HepG2 (cell line): ENCODE measurements at regions not wholly inside any gene's neighbourhood (a gene's known extent, or its start where the extent isn't known, plus 50 kb on each side); places are given as distances from the start of the nearest gene placed in this dataset.

ENCODE experiments used
- ATAC-seq: fragments of 200-7000 bp; cut with Tn5 transposase; 3 replicates; pipeline ENCODE4 v1.9.1; 2020; ENCODE audit warnings: mild to moderate bottlenecking, moderate library complexity
- BruUV-seq: library from RNA; stranded (reverse); fragments of 400-500 nt; replicated peaks from 2 replicates; lab custom pipeline; 2021; lab: Mats Ljungman, UMichigan
- CTCF ChIA-PET: fragments of 300-600 bp; formaldehyde crosslinking; extraction: SDS; loops from one replicate; lab custom pipeline; 2021; ENCODE audit warnings: low total read pairs, inconsistent platforms, low intra/inter-chr PET ratio; lab: Yijun Ruan, JAX
- POLR2A ChIA-PET: fragments of 350-600 bp; sonication (Branson Sonifier 250); formaldehyde crosslinking; loops from one replicate; lab custom pipeline; 2020; ENCODE audit warnings: antibody characterized with exemption, inconsistent platforms; lab: Yijun Ruan, JAX
- DNase-seq: peaks from one replicate; pipeline ENCODE4 v3.0.0-alpha.2; 2015; ENCODE audit warnings: low spot score
- FAIRE-seq: peaks from 3 replicates; lab custom pipeline; 2011; peaks lifted over from hg19 to GRCh38; lab: Jason Lieb, UNC
- H2AFZ ChIP-seq: one replicate; pipeline ENCODE4 v1.6.1; 2011; ENCODE audit warnings: low read length, inconsistent platforms
- H3K27ac ChIP-seq: fragments of 300-600 bp; 3 replicates; pipeline ENCODE4 v1.8.0; 2011; ENCODE audit warnings: mixed run types, mild to moderate bottlenecking, mixed read lengths, low read length, inconsistent platforms; ENCODE audit not compliant: insufficient read depth; ENCODE audit errors: extremely low read length
- H3K27me3 ChIP-seq, 2 experiments: fragments of 200-600 bp in 1 of 2; 2 replicates in 1 of 2; 3 replicates in 1 of 2; pipeline versions ENCODE4 v1.6.0 to v1.8.0; 2011; ENCODE audit warnings: low read length in 2 of 2, mild to moderate bottlenecking in 2 of 2, moderate library complexity in 2 of 2, inconsistent platforms in 1 of 2; ENCODE audit not compliant: insufficient read depth in 2 of 2, control insufficient read depth in 1 of 2
- H3K36me3 ChIP-seq, 2 experiments: fragments of 200-600 bp in 1 of 2; replicated peaks in 1 of 2; 2 replicates in 1 of 2; 3 replicates in 1 of 2; pipeline versions ENCODE4 v1.5.1 to v1.8.0; 2011; ENCODE audit warnings: low read length in 2 of 2, inconsistent platforms in 1 of 2; ENCODE audit not compliant: insufficient read depth in 2 of 2, control insufficient read depth in 1 of 2
- H3K4me1 ChIP-seq: 2 replicates; pipeline ENCODE4 v1.5.1; 2012; ENCODE audit warnings: low read length, inconsistent platforms; ENCODE audit not compliant: insufficient read depth
- H3K4me2 ChIP-seq: 2 replicates; pipeline ENCODE4 v1.6.0; 2011; ENCODE audit warnings: low read depth, low read length, inconsistent platforms
- H3K4me3 ChIP-seq, 3 experiments: fragments of 200-600 bp in 1 of 3; sonication (generic), shearing (Covaris generic) in 1 of 3; replicated peaks in 1 of 3; 2 replicates each; pipeline ENCODE4 v1.5.1; 2011 to 2016; ENCODE audit warnings: low read length in 3 of 3, inconsistent platforms in 2 of 3, low read depth in 2 of 3, mild to moderate bottlenecking in 2 of 3, control low read depth in 1 of 3, mixed read lengths in 1 of 3; ENCODE audit not compliant: insufficient read depth in 1 of 3
- H3K79me2 ChIP-seq: one replicate; pipeline ENCODE4 v1.6.1; 2011; ENCODE audit warnings: low read length, inconsistent platforms; ENCODE audit not compliant: insufficient read depth
- H3K9ac ChIP-seq: 2 replicates; pipeline ENCODE4 v1.6.0; 2011; ENCODE audit warnings: mild to moderate bottlenecking, low read depth, low read length, inconsistent platforms; ENCODE audit not compliant: insufficient read depth
- H3K9me3 ChIP-seq: 2 replicates; pipeline ENCODE4 v1.5.1; 2012; ENCODE audit warnings: mild to moderate bottlenecking, low read length
- H4K20me1 ChIP-seq: 2 replicates; pipeline ENCODE4 v1.6.0; 2011; ENCODE audit warnings: inconsistent platforms, mild to moderate bottlenecking, low read length, moderate library complexity; ENCODE audit not compliant: insufficient read depth
- ASH2L ChIP-seq: fragments of 300-600, 200-600 bp; sonication (generic); IDR thresholded peaks from 2 replicates; pipeline ENCODE4 v1.7.0; 2017; ENCODE audit warnings: low read depth, mild to moderate bottlenecking, moderate library complexity, mixed read lengths, low read length; ENCODE audit not compliant: insufficient read length
- HNRNPLL ChIP-seq: fragments of 200-400 bp; formaldehyde crosslinking; IDR thresholded peaks from 2 replicates; pipeline ENCODE4 v1.6.1; 2017; ENCODE audit warnings: mild to moderate bottlenecking, low read depth, low read length; ENCODE audit not compliant: poor library complexity, severe bottlenecking
- TRIM22 ChIP-seq: fragments of 450-650 bp; IDR thresholded peaks from 2 replicates; pipeline ENCODE4 v1.6.1; 2017
- ZBTB34 ChIP-seq: sonication (generic); formaldehyde crosslinking; IDR thresholded peaks from 2 replicates; pipeline ENCODE4 v1.8.0; 2022; ENCODE audit warnings: mild to moderate bottlenecking, missing genetic modification reagents
- ZNF746 ChIP-seq: sonication (generic); formaldehyde crosslinking; IDR thresholded peaks from 2 replicates; pipeline ENCODE4 v1.8.0; 2022; ENCODE audit warnings: mild to moderate bottlenecking, missing genetic modification reagents
- ZSCAN5A ChIP-seq: sonication (generic); formaldehyde crosslinking; IDR thresholded peaks from 2 replicates; pipeline ENCODE4 v1.8.0; 2022; ENCODE audit warnings: mild to moderate bottlenecking, missing genetic modification reagents, borderline replicate concordance
- WGBS: methylation state at CpG from one replicate; pipeline ENCODE4 v1.1.6; 2017; ENCODE audit warnings: low lambda C conversion rate; 5-methylcytosine and 5-hydroxymethylcytosine counted together
- in situ Hi-C: cut with HindIII; loops from 2 replicates; pipeline ENCODE4 v1.10.0; 2017; ENCODE audit warnings: low pct_unique_long_range_greater_than_20kb; ENCODE audit not compliant: extremely low pct_ligation_motif_present
- intact Hi-C: fragments of 100-400 bp; cut with micrococcal nuclease; formaldehyde crosslinking; loops from one replicate; pipeline ENCODE4 v1.10.0; 2022; ENCODE audit not compliant: unreplicated experiment
- TF ChIP-seq, protein P1 (sequence below), 2 experiments: fragments of 450-650 bp in 1 of 2; sonication (generic) in 1 of 2; formaldehyde crosslinking; IDR thresholded peaks; 2 replicates each; pipeline versions ENCODE4 v1.5.0 to v1.8.0; 2020 to 2022; ENCODE audit warnings: mild to moderate bottlenecking in 1 of 2, missing genetic modification reagents in 1 of 2

DNA sequence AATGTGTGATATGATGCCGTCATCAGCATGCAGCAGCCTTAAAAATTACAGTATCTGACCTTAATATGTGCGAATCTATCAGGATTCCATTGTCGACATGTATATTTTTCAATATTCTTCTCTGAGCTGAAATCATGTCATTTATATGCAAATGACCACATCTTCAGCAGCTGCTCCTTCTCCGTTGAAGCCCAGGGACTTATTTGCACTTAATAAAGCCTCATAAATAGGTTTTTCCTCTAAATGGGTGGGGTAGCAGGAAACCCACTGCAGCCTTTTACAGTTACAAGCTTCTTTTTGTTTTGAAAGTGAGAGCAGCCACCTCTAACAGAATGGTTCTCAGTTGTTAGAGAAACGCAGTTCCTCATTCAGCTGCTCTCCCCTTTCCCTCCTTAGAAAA, 178.8 kb upstream of the ZNF644 start:
- no TSS peak for BruUV-seq

More for the DNA sequence above, 178.8 kb upstream of the ZNF644 start:
- CTCF ChIA-PET = no interaction called here
- no peak overlapping the region for H3K9ac ChIP-seq
- WGBS = 15% methylated on average over 5 of the region's 5 CpGs
- H3K4me2 ChIP-seq = no peak overlapping the region
- H2AFZ ChIP-seq = no peak overlapping the region
- no peak for ATAC-seq
- H3K27ac ChIP-seq = no peak overlapping the region
- FAIRE-seq = no peak
- no peaks in the 10 kb centered on the region for H4K20me1 ChIP-seq
- no peaks in the 10 kb centered on the region for H3K36me3 ChIP-seq
- intact Hi-C loops (no loop called here), in situ Hi-C loops (no loop called here)
- no peaks in the 10 kb centered on the region; a peak in 1 of 5 replicates for H3K27me3 ChIP-seq
- no peaks in the 10 kb centered on the region for H3K9me3 ChIP-seq
- DNase-seq = no peak
- no peaks in the 10 kb centered on the region for H3K4me1 ChIP-seq
- TF ChIP-seq ASH2L (no peak), TRIM22 (no peak), ZNF746 (CRISPR knock-in tag) (no peak), HNRNPLL (no peak), ZBTB34 (CRISPR knock-in tag) (no peak), ZSCAN5A (CRISPR knock-in tag) (no peak)
- TF ChIP-seq, protein P1, sequence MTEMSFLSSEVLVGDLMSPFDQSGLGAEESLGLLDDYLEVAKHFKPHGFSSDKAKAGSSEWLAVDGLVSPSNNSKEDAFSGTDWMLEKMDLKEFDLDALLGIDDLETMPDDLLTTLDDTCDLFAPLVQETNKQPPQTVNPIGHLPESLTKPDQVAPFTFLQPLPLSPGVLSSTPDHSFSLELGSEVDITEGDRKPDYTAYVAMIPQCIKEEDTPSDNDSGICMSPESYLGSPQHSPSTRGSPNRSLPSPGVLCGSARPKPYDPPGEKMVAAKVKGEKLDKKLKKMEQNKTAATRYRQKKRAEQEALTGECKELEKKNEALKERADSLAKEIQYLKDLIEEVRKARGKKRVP (CRISPR knock-in tag; IDR thresholded peaks at IDR 0.05) = no peak
- POLR2A ChIA-PET = no interaction called here
- H3K4me3 ChIP-seq = no peak overlapping the region
- no peaks in the 10 kb centered on the region for H3K79me2 ChIP-seq
